ENCODE measurements at regions not wholly inside any gene's neighbourhood (a gene's known extent, or its start where the extent isn't known, plus 50 kb on each side); places are given as distances from the start of the nearest gene placed in this dataset.

DNA sequence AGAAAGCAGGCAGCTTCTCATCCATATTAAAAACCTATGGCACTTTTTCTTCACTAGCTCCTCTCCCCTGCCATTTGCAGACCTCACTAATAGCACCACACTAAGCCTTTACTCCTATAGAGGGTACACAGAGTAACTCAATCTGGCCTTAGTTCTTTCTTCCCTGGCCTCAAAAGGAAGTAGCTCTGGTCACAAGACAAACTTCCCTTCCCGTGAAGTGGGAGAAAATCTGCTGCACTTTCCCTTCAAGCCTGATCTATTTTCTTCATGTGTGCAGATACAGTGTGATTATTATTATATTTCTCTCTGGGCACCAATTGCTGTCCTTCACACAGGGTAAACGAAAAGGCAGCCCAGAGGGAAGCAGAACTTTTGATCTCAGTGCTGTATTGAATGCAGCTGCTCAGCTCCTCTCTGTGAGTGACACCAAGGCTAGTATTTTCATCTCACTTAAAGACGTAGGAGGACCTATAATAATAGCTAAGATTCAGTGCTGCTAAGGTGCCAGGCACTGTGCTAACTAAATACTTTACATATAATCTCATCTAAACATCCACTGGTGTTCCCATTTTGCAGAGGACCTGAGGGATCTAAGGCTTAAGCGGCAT is 61.9 kb upstream of the RASGRP1 start:
- Histone ChIP-seq H3K27ac (no peak overlapping the region), H3K4me3 (no peak overlapping the region), H3K4me1 (peaks cover 0 to 14% (median 0%) of the 10 kb centered on the region in 3 donors), H3K27me3 (no peaks in the 10 kb centered on the region), H3K36me3 (no peaks in the 10 kb centered on the region), H3K9me3 (no peaks in the 10 kb centered on the region)
- intact Hi-C loops (cut with DNase I): no loop called here
- no peak for DNase-seq
- 56 to 58% methylated on average over 4 of the region's 4 CpGs for WGBS, 2 donors
- TF ChIP-seq, protein P1, sequence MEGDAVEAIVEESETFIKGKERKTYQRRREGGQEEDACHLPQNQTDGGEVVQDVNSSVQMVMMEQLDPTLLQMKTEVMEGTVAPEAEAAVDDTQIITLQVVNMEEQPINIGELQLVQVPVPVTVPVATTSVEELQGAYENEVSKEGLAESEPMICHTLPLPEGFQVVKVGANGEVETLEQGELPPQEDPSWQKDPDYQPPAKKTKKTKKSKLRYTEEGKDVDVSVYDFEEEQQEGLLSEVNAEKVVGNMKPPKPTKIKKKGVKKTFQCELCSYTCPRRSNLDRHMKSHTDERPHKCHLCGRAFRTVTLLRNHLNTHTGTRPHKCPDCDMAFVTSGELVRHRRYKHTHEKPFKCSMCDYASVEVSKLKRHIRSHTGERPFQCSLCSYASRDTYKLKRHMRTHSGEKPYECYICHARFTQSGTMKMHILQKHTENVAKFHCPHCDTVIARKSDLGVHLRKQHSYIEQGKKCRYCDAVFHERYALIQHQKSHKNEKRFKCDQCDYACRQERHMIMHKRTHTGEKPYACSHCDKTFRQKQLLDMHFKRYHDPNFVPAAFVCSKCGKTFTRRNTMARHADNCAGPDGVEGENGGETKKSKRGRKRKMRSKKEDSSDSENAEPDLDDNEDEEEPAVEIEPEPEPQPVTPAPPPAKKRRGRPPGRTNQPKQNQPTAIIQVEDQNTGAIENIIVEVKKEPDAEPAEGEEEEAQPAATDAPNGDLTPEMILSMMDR (IDR thresholded peaks at IDR 0.05): no peak
- no peak for TF ChIP-seq POLR2A (IDR thresholded peaks at IDR 0.05)

DNA sequence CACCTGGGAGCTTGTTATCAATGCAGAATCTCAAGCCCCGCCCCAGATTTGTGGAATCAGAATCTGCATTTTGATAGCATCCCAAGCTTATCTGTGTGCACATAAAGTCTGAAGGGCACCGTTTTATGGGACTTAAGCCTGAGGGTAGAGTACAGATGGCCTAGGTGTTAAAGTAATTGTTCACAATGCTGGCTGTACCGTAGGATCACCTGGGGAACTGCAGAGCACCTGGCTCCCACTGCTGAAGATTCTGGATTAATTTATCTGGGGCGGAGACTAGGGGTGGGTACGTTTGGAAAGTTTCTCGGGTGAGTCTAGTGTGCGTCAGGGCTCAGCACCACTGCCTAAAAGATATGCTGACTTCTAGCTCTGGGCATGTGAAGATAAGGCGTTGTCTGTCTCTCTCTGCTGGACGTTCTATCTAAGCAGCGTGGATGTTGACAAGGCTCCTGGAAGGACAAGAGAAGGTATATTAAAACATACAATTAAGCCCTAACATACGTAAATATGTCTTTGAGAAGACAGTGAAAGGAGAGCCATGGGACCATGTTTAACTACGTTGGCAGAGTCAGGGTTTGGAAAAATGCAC is 63.2 kb upstream of the RASGRP1 start:
- Histone ChIP-seq H3K4me3 (no peak overlapping the region), H3K36me3 (no peaks in the 10 kb centered on the region), H3K27ac (no peak overlapping the region), H3K27me3 (no peaks in the 10 kb centered on the region), H3K4me1 (peaks cover 0 to 14% (median 0%) of the 10 kb centered on the region in 3 donors), H3K9me3 (no peaks in the 10 kb centered on the region)
- DNase-seq: no peak
- TF ChIP-seq, protein P1 (IDR thresholded peaks at IDR 0.05): no peak
- no peak for TF ChIP-seq POLR2A (IDR thresholded peaks at IDR 0.05)
- intact Hi-C loops (cut with DNase I): no loop called here
- WGBS, 2 donors: 78 to 89% methylated on average over 11 to 12 of the region's 12 CpGs

DNA sequence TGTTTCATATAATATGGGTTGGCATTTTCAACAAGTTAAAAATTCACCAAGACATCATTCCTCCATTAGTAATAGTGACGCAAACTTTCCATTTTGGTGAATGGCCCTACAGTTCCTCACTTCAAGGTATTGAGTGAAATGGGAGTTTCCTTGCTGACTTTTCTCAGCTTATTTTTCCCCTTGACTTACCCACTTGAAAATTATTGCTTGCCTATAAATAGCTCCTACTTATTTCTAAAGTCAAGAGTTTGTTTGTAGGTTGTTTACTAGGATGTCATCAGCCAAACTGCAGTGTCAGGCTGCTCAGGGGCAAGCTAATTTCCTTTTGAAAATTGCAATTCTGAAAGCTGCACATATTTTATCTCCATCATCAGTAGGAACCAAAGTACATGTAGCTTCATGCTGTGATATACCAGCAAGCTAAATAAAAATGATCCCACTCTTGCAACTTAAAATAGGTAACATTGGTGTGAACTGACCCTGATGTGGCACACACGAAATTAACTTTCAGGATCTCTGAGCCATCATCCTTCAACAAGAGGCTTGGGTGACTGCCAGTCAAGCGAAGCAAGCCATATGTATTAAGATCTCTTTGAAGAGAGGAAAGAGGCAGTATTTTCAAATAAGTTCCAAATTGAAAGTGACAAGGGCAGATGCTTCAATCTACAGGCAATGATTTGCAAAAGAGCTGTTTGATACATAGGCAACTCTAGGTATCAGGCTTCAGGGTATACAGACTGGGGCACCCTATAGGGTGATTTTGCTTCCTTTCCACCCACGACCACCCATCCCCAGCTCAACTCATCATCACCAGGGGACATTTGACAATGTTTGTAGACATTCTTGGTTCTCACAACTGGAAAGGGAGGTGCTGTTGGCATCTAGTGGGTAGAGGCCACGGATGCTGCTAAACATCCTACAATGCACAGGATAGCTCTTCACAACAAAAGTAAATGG is 66.8 kb upstream of the RASGRP1 start:
- H3K4me3 ChIP-seq: no peak overlapping the region
- H3K27me3 ChIP-seq: no peaks in the 10 kb centered on the region
- WGBS, 2 donors: 72 to 74% methylated on average over 5 of the region's 5 CpGs
- H3K4me1 ChIP-seq: no peaks in the 10 kb centered on the region
- TF ChIP-seq, protein P1 (IDR thresholded peaks at IDR 0.05): no peak
- no peak for TF ChIP-seq POLR2A (IDR thresholded peaks at IDR 0.05)
- intact Hi-C loops (cut with DNase I): no loop called here
- no peaks in the 10 kb centered on the region for H3K36me3 ChIP-seq
- no peaks in the 10 kb centered on the region for H3K9me3 ChIP-seq
- no peak overlapping the region for H3K27ac ChIP-seq
- DNase-seq: no peak

DNA sequence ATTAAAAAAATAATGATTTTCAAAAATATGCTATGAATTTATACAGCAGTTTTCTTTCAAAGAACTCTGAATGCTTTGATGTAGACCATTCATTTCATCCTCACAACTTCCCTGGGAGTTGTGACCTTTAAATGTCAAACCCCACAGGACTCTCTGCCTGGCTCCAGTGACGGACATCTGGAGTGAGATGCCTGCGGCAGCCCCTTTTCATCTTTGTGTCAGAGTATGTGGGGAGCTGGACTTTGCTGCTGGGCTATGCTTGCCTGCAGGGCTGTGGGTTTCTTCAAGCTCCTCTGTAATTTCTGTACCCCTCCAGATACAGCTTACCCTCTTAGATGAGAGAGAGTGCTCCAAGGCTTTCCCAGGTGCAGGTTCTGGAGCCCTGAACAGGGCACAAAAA is 70.6 kb upstream of the RASGRP1 start:
- H3K27ac ChIP-seq: no peak overlapping the region
- H3K27me3 ChIP-seq: no peaks in the 10 kb centered on the region
- H3K4me3 ChIP-seq: no peak overlapping the region
- intact Hi-C loops (cut with DNase I): no loop called here
- DNase-seq: no peak
- TF ChIP-seq POLR2A (IDR thresholded peaks at IDR 0.05): no peak
- TF ChIP-seq, protein P1 (IDR thresholded peaks at IDR 0.05): no peak
- no peaks in the 10 kb centered on the region for H3K4me1 ChIP-seq
- no peaks in the 10 kb centered on the region for H3K36me3 ChIP-seq
- no peaks in the 10 kb centered on the region for H3K9me3 ChIP-seq
- 21 to 34% methylated on average over 2 of the region's 2 CpGs for WGBS, 2 donors

DNA sequence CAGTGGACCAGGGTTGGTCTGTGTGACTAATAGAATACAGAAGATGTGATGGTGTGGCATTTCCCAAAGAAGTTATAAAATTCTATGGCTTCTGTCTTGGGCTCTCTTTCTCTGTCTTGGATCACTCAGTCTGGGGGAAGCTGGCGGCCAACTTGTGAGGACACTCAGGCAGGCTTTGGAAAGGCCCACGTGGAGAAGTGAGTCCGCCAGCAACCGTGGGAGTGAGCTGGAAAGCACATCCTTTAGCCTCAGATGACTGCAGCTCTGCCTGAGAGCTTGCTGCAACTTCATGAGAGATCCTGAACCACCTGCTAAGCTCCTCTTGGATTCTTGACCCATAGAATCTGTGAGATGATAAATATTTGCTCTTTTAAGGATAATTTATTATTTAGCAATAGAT is 72.0 kb upstream of the RASGRP1 start:
- Histone ChIP-seq H3K36me3 (no peaks in the 10 kb centered on the region), H3K4me3 (no peak overlapping the region), H3K27me3 (no peaks in the 10 kb centered on the region), H3K4me1 (no peaks in the 10 kb centered on the region), H3K27ac (no peak overlapping the region), H3K9me3 (no peaks in the 10 kb centered on the region)
- DNase-seq: no peak
- TF ChIP-seq, protein P1 (IDR thresholded peaks at IDR 0.05): no peak
- no peak for TF ChIP-seq POLR2A (IDR thresholded peaks at IDR 0.05)
- intact Hi-C loops (cut with DNase I): no loop called here
- 67 to 69% methylated on average over 3 to 4 of the region's 4 CpGs for WGBS, 2 donors

Data from esophagus squamous epithelium (tissue), 5 donors.